ENCODE measurements at regions not wholly inside any gene's neighbourhood (a gene's known extent, or its start where the extent isn't known, plus 50 kb on each side); places are given as distances from the start of the nearest gene placed in this dataset.

DNA sequence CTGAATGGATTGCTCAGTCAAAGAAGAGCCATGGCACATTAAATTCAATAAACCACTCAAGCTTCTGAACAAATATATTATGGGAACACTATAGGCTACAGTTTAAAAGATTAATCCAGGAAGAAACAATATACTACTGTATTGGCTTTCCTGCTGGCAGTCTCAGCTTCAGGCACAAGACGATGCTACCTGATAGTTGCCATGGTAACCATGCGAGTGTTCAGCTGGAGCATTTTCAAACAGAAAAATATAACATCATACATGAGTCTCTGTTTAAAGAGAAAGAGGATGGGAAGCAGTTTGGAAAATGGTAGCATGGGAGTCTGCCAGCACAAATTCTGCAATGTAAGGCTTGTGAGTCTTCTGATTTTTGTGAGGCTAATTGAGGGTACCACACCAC is 65.9 kb upstream of the CPO start:
- TF ChIP-seq, protein P1, sequence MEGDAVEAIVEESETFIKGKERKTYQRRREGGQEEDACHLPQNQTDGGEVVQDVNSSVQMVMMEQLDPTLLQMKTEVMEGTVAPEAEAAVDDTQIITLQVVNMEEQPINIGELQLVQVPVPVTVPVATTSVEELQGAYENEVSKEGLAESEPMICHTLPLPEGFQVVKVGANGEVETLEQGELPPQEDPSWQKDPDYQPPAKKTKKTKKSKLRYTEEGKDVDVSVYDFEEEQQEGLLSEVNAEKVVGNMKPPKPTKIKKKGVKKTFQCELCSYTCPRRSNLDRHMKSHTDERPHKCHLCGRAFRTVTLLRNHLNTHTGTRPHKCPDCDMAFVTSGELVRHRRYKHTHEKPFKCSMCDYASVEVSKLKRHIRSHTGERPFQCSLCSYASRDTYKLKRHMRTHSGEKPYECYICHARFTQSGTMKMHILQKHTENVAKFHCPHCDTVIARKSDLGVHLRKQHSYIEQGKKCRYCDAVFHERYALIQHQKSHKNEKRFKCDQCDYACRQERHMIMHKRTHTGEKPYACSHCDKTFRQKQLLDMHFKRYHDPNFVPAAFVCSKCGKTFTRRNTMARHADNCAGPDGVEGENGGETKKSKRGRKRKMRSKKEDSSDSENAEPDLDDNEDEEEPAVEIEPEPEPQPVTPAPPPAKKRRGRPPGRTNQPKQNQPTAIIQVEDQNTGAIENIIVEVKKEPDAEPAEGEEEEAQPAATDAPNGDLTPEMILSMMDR (conservative IDR thresholded peaks at IDR 0.05; ENCODE audit: low read depth, low read length) = no peak
- no peak for TF ChIP-seq ELK1 (IDR thresholded peaks at IDR 0.05; ENCODE audit: borderline replicate concordance, low read depth, low read length)
